NCI-H748 (cell line): ENCODE measurements at regions not wholly inside any gene's neighbourhood (a gene's known extent, or its start where the extent isn't known, plus 50 kb on each side); places are given as distances from the start of the nearest gene placed in this dataset.

Source experiments
- DNase-seq: peaks from one replicate; lab custom pipeline; 2025; ENCODE audit not compliant: unreplicated experiment; lab: John Stamatoyannopoulos, UW

GRCh38 chr3:159513444-159513843 lies 475.2 kb upstream of the IL12A start:
- no peak for DNase-seq

DNA sequence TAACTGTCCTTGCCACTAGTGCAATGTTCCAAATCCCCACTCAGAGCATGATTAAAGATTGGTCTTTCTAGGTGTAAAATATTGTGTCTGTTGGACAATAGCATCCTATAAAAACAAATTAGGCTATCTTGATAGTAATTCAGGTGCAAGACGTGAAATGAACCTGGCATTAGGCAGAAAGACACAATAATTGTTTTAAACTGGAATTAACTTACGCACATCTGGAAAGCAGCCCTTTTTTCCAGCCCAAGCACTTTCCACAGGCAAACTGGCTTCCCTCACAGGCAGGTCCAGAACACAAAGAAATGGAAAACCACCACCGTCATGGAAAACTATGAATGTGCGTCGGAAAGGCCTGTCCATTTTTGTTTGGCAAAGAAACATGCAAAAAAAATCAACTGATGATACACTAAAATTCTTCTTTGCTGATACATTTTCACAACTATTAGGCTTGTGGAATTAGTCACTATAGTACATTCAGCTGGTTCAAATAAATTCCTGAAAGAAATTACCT lies 474.7 kb upstream of the IL12A start:
- no peak for DNase-seq

- DNase-seq, result no peak
These were observed 471.5 kb upstream of the IL12A start for GRCh38 chr3:159517105-159517504.

DNA sequence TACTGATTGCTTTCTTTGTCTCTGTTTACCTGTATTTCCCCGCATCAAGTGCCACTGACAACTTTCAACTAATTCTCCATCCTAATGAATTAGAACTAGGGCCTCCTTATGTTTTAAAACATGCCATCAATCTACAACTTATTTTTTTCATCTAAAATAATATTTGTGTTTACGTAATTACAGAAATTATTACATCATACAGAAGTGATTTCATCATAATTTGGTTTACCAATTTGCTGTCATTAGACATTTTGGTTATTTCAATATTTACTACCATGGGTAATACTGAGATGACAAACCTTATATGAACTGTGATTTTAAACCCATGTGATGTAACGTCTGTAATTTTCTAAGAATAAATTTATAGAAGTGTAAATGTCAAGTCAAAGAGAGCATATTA lies 468.0 kb upstream of the IL12A start:
- no peak for DNase-seq

GRCh38 chr3:159522276-159522675 lies 466.4 kb upstream of the IL12A start:
- DNase-seq, result no peak

GRCh38 chr3:159528251-159528895 lies 460.3 kb upstream of the IL12A start:
- no peak for DNase-seq

DNA sequence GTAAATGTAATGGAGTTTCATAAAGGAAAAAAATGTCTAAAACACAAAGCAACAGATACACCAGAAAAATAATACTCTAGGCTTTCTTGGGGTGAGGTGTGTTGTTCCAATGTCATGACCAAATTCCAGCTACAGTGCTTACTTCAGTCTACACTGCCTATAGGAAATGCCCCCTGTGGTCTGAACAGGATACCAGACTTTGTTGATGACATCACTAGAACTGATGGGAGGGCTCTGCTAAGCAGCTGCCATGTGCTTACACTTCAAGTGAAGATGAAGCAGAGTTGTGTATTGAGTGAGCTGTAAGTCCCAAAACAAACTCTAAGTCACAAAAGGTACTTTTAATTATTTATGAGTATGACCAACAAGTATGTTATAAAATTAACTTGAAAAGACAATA lies 456.1 kb upstream of the IL12A start:
- DNase-seq, result no peak

GRCh38 chr3:159534496-159534895 lies 454.1 kb upstream of the IL12A start:
- DNase-seq, result no peak

- DNase-seq, result no peak
These were observed 451.8 kb upstream of the IL12A start for GRCh38 chr3:159536876-159537275.

DNA sequence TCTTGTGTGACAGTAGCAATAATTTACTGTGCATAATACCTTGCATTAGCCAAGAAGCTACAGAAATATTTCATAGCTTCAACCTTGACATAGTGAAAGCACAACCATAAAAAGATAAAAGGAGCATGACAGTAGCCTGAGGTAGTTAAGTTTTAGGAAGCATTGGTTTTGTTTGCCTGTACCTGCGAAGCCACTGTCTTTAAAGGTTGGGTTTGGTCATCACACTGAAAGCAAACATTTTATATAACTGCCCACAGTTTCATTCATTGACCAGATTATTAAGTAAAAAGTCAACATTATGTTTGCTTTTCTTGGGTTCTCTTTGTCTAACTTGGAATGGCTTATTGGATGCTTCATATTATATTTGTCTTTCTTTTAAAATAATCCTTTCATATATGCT lies 450.1 kb upstream of the IL12A start:
- no peak for DNase-seq

DNA sequence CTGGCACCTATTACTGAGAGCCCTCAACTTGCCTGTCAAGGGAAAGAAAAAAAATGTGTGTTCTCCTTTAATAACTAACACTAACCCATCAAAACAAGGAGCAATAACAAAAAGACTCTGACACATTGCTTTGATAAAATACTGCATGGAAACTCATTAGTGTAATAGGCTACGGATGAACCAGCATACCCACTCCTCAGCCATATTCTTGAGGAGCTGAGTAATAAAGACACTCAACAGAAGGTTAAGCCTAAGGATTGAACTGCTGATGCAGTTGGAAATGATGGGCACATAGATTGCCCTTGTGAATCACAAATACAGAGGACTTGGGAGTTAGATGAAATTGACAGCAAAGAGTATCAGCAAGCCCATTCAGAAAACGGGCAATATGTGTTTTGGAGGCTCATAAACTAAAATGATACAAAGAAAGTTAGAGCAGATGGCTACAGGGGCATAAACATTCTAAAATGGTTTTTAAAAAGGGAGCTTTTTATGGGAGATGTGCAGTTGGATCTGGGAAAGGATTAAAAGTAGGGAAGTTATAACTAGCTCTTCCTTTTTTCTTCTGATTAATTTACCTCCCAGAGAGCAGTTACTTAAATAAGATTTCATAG lies 447.6 kb upstream of the IL12A start:
- DNase-seq, result no peak

DNA sequence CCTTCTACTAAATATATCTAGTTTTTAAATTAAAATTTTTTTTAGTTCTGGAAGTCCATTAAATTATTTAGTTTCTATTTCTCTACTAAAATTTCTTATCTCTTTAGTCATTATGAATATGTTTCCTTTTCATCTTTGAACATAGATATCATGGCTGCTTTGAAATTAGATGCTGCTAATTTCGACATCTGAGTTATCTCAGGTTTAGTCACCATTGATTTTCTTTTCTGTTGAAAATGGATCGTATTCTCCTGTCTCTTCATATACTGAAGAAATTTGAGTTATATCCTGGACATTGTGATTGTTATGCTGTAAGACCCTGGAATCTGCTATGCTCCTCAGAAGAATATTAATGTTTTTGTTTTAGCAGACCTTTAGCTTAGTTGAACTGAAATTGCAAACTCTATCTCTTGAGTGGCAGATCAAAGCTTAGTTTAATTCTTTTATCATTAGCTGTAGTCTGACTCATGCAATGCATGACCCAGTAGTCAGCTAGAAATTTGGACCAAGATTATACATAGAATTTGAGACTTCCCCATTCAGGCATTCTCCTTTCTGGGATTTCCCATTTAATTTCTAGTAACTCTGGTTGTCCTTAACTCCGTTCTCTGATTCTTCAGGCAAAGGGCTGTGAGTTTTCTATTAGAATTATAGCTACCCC lies 439.8 kb upstream of the IL12A start:
- DNase-seq, result no peak

GRCh38 chr3:159555205-159555604 lies 433.4 kb upstream of the IL12A start:
- no peak for DNase-seq

DNA sequence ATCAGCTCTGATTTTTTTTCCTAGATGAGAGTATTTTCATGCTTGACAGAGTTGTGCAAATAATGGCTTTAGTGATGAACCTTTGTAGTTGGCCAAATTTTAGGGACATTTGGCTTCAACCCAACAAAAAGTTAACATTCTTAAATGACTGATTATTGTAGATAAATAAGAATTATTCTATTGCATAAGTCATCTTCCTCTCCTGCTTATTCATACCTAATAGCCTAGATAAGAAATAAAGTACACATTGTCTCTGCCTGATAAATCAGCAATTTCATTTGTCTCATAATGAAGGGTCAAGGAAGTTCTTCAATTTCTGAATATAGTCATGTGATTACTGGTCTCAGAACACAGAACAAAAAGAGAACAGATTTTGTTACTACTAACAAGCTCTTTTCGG lies 428.9 kb upstream of the IL12A start:
- no peak for DNase-seq

- no peak for DNase-seq
These were observed 428.2 kb upstream of the IL12A start for GRCh38 chr3:159560214-159560979.

DNA sequence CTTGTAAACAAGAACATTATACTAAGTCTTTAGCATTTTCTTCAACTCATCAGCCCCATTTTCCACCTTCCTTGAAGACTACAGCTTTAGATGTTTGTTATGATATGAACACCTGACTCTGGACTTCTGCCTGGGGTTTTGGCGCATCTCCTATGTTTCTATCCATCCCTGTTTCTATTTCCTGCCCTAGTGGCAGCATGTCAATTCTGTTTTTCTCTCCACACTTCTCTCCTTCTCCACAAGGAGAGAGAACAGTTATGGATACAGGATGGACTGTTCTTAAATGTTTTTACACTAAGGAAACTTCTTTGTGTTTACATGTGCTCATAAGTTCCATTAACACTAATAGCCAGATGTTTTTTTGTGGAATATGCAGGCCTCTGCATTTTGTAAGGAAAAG lies 423.3 kb upstream of the IL12A start:
- DNase-seq, result no peak

DNA sequence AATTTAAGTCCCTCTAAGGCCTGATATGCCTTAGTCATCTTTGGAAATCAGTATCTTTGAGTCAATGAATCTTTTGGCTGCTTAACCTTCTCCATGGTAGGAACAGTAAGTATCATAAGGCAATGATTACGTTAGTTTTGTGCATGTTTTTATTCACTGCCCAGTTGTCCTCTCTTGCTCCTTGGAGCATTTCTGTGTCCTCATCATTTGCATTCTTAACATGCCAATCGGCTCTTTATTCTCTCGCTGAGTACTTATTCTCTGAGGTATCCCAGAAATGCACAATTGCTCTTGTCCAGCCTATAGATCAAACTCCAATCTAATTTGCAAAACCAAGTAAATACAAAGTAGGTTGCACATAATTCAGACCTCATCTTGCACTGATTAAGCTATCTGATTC lies 405.0 kb upstream of the IL12A start:
- DNase-seq, result no peak

GRCh38 chr3:159584421-159584820 lies 404.2 kb upstream of the IL12A start:
- no peak for DNase-seq

- peak; percentile 19 for DNase-seq
These were observed 401.9 kb upstream of the IL12A start for GRCh38 chr3:159586571-159587202.

- DNase-seq, result no peak
These were observed 394.6 kb upstream of the IL12A start for GRCh38 chr3:159593927-159594605.

- no peak for DNase-seq
These were observed 388.3 kb upstream of the IL12A start for GRCh38 chr3:159600291-159600690.
